Mucosa of descending colon (tissue), 3 donors: ENCODE measurements at regions not wholly inside any gene's neighbourhood (a gene's known extent, or its start where the extent isn't known, plus 50 kb on each side); places are given as distances from the start of the nearest gene placed in this dataset.

Source experiments
- ATAC-seq: fragments of 200-7000 bp; cut with Tn5 transposase; one replicate; pipeline ENCODE4 v1.9.1; 2020; ENCODE audit warnings: mild to moderate bottlenecking, moderate library complexity
- DNase-seq, 3 donors: peaks; one replicate each; pipeline ENCODE4 v3.0.0-alpha.2; 2020
- H3K36me3 ChIP-seq: fragments of 200-600 bp; one replicate; pipeline ENCODE4 v1.8.0; 2021; ENCODE audit warnings: low read depth, mild to moderate bottlenecking
- H3K4me1 ChIP-seq: fragments of 200-600 bp; one replicate; pipeline ENCODE4 v1.8.0; 2021; ENCODE audit warnings: low read depth, mild to moderate bottlenecking
- H3K4me3 ChIP-seq: fragments of 200-600 bp; one replicate; pipeline ENCODE4 v1.8.0; 2021; ENCODE audit warnings: mild to moderate bottlenecking
- H3K9me3 ChIP-seq: fragments of 200-600 bp; one replicate; pipeline ENCODE4 v1.8.0; 2021; ENCODE audit warnings: mild to moderate bottlenecking
- intact Hi-C, 2 donors: fragments of 100-400 bp; cut with DNase I in 1 of 2; cut with micrococcal nuclease in 1 of 2; formaldehyde crosslinking; loops; one replicate each; pipeline versions ENCODE4 v1.11.0 to v1.11.1; 2022; cut with DNase I, micrococcal nuclease
- TF ChIP-seq, protein P1 (sequence below): fragments of 200-600 bp; IDR thresholded peaks from one replicate; pipeline ENCODE4 v1.8.0; 2022; ENCODE audit warnings: antibody characterized with exemption, mild to moderate bottlenecking
- donor health status: DM: no; HTN: no; CAD: no; lungs with moderate emphysema.
- donor health status: DM: no; HTN: no; CAD: no.
- donor health status: DM: no; HTN: yes; CAD: no.

DNA sequence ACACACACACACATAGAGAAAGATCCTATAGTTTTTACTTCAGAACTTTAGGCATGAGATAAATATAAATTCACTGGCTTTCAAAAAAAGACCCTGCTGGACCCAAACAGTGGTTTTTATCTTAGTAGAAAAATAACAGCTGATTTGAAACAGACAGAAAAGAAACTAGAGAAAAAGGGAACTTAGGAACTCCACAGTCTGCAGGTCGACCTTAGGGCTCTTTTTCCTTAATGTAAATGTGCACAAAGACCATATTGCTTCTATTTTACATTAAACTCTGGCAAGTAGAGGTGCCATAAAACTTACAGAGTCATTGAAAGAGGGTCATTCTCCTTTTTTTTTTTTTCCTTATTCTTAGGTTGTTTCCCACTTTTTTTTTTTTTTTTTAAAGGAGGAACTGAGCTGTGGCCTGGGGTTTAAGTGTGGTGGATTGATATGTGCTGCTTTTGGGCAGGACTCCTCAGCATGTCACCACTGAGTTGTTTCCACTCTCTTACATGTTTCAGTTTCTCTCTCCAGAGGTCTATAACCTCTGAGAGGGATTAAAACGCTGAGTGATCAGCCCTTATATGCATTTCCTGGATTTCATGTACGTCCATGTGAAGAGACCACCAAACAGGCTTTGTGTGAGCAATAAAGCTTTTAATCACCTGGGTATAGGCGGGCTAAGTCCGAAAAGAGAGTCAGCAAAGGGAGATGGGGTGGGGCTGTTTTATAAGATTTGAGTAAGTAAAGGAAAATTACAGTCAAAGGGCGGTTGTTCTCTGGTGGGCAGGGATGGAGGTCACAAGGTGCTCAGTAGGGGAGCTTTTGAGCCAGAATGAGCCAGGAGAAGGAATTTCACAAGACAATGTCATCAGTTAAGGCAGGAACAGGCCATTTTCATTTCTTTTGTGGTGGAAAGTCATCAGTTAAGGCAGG, 70.8 kb upstream of the PACRGL start:
- TF ChIP-seq, protein P1, sequence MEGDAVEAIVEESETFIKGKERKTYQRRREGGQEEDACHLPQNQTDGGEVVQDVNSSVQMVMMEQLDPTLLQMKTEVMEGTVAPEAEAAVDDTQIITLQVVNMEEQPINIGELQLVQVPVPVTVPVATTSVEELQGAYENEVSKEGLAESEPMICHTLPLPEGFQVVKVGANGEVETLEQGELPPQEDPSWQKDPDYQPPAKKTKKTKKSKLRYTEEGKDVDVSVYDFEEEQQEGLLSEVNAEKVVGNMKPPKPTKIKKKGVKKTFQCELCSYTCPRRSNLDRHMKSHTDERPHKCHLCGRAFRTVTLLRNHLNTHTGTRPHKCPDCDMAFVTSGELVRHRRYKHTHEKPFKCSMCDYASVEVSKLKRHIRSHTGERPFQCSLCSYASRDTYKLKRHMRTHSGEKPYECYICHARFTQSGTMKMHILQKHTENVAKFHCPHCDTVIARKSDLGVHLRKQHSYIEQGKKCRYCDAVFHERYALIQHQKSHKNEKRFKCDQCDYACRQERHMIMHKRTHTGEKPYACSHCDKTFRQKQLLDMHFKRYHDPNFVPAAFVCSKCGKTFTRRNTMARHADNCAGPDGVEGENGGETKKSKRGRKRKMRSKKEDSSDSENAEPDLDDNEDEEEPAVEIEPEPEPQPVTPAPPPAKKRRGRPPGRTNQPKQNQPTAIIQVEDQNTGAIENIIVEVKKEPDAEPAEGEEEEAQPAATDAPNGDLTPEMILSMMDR, result no peak
- Histone ChIP-seq H3K36me3 (no peaks in the 10 kb centered on the region), H3K9me3 (no peaks in the 10 kb centered on the region), H3K4me1 (no peaks in the 10 kb centered on the region), H3K4me3 (no peak overlapping the region)
- intact Hi-C loops, result no loop called here
- DNase-seq (no peak), ATAC-seq (peak; percentile 67)

DNA sequence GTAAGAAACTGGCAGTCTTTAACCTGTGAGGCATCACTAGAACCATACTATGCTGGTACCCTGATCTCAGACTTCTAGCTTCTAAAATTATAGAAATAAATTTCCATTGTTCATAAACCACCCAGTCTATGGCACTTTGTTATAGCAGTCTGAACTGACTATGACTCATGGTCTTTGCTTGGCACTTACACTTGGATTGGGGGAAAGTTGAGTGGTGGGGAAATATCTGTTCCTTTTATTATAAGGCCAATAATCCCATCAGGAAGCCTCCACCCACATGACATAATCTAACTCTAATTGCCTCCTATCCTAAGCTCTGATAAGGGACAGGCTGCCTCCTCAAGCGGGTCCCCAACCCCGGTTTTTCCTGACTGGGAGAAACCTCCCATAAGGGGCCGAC, 61.4 kb upstream of the PACRGL start:
- intact Hi-C loops, result no loop called here
- TF ChIP-seq, protein P1, result no peak
- peaks cover 7% of the 10 kb centered on the region for H3K4me1 ChIP-seq
- H3K36me3 ChIP-seq, result no peaks in the 10 kb centered on the region
- ATAC-seq (peak; percentile 76), DNase-seq (no peak)
- H3K9me3 ChIP-seq, result no peaks in the 10 kb centered on the region
- H3K4me3 ChIP-seq, result no peak overlapping the region

DNA sequence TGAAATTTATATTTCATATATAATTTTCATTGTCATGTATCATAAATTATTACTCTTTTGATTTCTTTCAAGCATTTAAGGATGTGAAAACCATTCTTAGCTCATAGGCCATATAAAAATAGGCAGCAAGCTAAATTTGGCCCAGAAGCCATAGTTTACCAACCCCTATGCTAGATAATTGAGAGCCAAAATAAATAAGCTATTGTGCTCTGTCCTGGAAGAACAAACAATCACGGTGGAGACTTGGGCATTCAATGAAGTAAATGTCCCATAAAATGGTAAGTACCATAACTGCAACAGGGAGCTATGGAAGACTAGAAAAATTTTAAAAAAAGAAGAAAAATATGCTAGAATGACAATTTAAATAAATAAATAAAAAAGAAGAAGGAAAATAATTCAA, 60.9 kb upstream of the PACRGL start:
- ATAC-seq, result peak; percentile 64
- intact Hi-C loops, result no loop called here
- H3K36me3 ChIP-seq, result no peaks in the 10 kb centered on the region
- peaks cover 7% of the 10 kb centered on the region for H3K4me1 ChIP-seq
- no peak for DNase-seq
- H3K4me3 ChIP-seq, result no peak overlapping the region
- no peaks in the 10 kb centered on the region for H3K9me3 ChIP-seq
- TF ChIP-seq, protein P1, result no peak

DNA sequence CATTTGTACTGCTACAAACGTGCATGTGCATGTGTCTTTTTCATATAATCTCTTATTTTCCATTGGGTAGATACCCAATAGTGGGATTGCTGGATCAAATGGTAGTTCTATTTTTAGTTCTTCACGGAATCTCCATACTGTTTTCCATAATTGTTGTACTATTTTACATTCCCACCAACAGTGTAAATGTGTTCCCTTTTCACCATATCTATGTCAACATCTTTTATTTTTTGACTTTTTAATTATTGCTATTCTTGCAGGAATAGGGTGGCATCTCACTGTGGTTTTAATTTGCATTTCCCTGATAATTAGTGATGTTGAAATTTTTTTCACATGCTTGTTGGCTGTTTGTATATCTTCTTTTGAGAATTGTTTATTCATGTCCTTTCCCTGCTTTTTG, 59.3 kb upstream of the PACRGL start:
- intact Hi-C loops, result no loop called here
- Histone ChIP-seq H3K4me3 (no peak overlapping the region), H3K9me3 (no peaks in the 10 kb centered on the region), H3K36me3 (no peaks in the 10 kb centered on the region), H3K4me1 (peaks cover 7% of the 10 kb centered on the region)
- TF ChIP-seq, protein P1, result no peak
- ATAC-seq (no peak), DNase-seq (no peak)

DNA sequence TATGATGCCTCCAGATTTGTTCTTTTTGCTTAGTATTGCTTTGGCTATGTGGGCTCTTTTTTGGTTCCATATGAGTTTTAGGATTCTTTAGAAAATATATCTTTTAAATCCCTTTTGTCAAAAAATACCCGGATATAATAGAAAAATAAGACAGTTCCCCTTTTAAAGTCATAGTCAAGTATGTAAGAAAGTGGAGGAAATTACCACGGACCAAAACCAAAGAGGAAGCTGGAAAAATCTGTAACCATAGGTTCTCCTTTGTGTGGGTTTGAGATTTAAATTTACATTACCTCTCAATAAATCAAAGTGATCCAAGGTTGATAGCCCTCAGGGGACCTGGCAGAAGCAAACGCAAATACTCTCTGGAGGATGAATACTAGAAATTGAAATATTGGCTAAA, 58.3 kb upstream of the PACRGL start:
- H3K9me3 ChIP-seq, result no peaks in the 10 kb centered on the region
- H3K4me1 ChIP-seq, result peaks cover 7% of the 10 kb centered on the region
- no peak overlapping the region for H3K4me3 ChIP-seq
- no peak for ATAC-seq
- TF ChIP-seq, protein P1, result no peak
- no peak for DNase-seq
- no peaks in the 10 kb centered on the region for H3K36me3 ChIP-seq
- intact Hi-C loops, result no loop called here
